NOMO-1 (cell line): ENCODE measurements at regions not wholly inside any gene's neighbourhood (a gene's known extent, or its start where the extent isn't known, plus 50 kb on each side); places are given as distances from the start of the nearest gene placed in this dataset.

Experiments used
- DNase-seq, 2 experiments: peaks; one replicate each; lab custom pipeline; 2025; ENCODE audit not compliant: unreplicated experiment in 2 of 2; lab: John Stamatoyannopoulos, UW

DNA sequence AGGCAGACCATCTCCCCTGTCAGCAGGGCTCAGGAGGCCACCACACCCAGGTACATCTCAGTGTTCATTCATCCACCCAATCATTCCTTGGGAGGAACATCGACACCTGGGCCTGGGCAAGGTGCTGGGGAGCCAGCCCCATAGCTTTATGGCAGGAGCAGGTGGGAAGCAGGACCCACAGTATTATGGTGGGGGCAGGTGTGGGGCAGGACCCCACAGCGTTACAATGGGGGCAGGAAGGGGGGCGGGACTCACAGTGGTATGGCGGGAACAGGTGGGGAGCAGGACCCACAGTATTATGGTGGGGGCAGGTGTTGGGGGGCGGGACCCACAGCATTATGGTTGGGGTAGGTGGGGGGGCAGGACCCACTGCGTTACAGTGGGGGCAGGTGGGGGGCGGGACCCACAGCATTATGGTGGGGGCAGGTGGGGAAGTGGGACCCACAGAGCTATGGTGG, 128.9 kb upstream of the HS6ST1 start:
- no peak for DNase-seq

GRCh38 chr2:128448331-128449225, 129.9 kb upstream of the HS6ST1 start:
- no peak for DNase-seq

DNA sequence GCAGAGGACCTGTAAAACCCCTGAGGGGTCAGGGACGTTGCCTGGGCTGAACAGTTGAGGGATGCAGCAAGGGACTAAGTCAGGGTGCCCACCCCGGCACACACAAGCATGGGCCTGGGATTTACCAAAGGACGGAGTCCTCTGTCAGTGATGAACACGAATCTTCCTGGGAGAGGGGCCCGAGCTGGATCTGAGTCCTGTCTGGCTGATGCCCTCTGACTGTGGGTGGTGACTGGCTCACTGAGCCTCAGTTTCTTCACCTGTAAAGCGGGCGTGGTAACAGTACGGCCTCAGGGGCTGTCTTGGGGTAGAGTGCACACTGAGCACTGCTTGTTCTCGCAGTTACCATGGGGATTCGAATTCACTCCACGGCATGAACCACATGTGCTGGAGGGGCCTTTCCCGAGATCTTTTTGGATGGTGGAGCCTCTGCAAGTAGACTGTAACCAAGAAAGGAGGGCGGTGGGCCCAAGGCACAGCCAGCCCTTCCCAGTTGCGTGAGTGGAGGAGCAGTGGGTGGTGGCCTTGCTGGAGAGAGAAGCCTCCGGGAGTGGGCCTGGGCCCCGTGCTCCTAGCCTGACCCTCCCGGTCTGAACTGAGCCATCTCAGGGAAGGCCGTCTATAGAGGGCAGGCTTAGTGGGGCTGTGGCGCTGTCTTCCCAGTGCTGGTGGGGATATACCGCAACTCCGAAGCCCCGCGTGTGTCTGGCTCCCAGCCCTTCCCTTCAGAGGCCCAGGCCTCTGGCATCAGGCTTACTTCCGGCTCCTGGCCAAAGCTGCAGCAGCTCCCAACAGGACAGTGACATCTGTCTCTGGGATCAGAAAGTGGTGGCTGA, 130.8 kb upstream of the HS6ST1 start:
- no peak for DNase-seq

DNA sequence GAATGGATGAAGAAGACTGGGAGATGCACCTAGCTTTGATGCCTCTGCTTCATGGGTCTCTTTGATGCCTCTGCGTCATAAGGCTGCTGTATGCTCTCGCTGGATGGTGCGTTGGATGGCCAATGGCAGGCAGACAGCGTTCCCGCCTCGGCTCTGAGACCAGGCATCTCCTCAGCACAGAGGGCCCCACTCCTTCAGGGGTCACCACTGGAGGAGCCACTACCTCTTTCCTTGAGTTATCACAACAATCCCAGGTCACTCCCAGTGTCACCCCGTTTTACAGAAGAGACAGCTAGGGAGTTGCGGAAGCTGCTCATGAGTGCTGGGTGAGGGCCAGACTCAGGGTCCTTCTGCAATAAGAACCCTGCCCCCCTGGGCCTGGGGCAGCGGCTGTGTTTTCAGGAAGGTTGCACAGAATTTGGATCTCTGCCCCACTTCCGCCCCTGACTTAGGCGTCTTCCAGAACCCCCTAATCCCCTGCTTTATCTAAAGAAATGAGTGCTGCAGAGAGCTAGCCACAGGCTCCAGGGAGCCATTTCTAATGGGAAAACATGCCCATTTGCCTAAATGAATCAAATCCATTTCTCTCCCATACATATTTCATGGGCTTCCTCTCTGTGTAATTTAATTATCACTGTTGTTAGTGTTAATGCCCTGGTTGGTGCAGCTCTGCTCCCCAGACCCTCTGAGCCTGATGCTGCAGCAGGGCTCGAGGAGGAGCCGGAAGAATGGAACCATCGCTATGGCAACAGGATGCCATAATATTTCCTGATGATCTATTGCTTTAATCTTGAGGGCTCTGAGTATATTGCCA, 131.8 kb upstream of the HS6ST1 start:
- DNase-seq = no peak

GRCh38 chr2:128451084-128452023, 132.7 kb upstream of the HS6ST1 start:
- no peak for DNase-seq

DNA sequence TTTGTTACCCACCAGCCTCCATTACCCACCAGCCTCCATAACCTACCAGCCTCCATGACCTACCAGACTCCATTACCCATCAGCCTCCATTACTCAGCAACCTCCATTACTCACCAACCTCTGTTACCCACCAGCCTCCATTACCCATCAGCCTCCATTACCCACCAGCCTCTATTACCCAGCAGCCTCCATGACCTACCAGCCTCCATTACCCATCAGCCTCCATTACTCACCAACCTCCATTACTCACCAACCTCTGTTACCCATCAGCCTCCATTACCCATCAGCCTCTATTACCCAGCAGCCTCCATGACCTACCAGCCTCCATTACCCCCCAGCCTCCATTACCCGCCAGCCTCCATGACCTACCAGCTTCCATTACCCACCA, 133.3 kb upstream of the HS6ST1 start:
- DNase-seq = no peak

DNA sequence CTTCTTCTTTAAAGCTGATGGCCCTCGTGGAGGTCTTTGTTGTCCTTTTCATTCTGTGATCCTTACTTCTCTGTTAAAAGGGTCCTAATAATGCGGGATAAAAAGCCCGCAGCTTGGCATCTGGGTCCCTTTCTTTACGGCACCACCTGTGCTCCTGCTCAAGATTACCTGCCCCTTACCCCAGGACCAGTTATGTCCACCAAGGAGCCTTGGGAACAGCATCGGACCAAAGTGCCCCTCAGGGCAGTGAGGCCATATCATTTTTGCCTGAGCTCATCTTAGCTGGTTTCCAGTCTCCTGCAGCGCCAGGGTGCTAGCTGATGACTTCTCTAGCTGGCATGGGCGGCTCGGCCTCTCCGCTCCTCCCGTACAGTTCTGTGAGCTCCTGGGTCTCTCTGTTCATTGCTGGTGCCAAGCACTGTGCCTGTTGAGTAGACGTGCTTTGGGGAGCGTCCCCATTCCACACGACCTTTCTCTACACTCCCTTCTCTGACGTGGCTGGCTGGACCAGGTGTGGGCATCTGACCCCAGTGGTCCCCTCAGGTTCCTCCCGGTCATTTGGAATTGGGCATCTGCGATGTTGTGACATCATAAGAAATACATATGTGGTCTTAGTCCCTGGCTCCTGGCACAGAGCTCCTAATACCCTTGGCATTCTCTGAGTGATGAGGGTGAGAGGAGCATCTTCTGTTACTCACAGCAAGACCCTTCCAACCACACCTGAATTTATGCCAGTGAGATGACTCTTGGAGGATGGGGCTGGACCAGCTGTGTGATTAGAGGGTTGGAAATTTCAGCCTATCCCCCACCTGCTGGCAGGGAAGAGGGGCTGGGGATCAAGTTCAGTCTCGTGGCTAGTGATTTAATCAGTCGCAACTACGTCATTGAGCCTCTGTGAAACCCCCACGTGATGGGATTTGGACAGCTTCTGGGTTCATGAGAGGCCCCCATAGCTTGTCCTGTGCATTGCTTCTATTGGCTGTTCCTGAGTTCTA, 134.2 kb upstream of the HS6ST1 start:
- no peak for DNase-seq

DNA sequence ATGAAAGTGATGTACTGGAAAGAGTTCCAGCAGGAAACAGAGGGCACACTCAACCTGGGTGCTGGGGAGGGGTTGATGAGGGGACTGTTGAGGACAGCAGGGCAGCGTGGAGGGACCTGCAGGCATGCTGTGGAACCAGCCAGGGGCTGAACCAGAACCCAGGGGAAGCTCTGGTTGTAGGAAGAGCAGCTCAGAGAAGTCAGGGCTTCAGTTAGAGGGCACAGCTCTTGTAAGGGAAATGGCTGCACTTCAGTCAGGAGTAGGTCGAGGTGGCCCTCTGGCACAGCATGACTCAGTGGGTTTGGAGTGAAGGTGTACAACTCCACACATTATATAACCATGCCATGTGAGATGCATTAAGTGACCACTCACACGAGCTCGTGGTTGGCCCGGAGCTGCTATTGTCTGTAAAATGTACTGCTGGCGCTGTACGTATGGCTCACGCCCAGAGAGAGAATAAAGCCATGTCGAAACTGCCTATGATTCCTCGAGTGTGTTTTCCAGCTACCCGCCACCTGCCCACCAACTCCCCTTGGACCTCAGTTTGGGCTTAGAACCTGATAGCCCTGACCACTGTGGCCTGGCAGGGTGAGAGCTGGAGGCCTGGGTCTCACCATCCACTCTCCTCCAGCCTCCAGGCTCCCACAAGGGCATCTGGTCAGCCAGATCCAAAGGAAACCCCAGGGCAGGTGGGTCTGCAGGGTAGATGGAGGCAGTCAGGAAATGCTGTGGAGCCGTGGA, 136.5 kb upstream of the HS6ST1 start:
- no peak for DNase-seq

DNA sequence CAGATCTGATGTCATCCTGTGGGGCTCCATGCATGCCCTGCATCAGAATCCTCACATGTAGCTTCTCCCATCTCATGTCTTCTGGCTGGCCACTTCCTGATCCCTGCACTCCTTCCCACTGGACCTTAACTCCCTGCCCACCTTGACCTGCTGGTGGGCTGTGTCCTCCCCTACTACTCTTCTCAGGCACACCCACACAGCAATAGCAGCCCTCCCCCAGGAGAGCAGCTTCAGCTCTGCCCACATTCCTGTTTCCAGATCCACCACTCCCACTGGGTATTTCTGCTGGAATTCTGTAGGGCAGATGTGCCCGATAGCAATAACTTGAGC, 137.0 kb upstream of the HS6ST1 start:
- DNase-seq = no peak

- no peak for DNase-seq
Measured at GRCh38 chr2:128456281-128456680, 137.6 kb upstream of the HS6ST1 start.

GRCh38 chr2:128457006-128457604, 138.4 kb upstream of the HS6ST1 start:
- DNase-seq = no peak

DNA sequence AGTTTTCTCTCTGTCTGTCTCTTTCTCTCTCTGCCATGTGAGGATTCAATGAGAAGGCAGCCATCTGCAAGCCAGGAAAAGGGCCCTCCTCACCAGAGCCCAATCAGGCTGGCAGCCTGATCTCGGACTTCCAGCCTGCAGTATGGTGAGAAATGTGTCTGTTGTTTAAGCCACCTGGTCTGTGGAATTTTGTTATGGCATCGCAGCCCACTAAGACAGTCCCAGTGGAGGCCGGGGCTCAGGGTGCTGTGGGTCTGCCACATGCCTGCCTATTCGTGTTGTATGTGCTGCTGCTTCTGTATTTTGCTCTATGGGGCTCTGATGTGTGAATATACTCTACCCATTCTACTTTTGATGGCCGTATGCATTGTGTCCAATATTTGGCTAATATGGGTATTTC, 139.0 kb upstream of the HS6ST1 start:
- no peak for DNase-seq

DNA sequence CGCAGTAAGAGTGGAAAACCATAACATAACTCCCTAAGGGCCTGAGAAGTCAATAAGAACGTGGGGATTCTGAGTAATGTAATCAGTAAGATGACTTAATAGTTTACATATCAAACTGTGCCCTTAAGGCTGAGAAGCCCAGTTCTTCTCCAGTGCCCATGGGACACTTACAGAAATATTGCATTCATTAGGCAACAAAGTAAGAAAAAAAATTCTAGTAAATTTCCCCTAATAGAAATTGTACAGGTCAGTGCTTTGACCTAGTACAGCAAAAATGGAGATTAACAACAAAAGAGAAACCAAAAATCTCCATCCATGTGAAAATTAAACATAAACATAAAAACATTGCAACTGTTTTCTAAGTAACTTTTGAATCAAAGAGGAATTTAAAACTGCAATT, 139.8 kb upstream of the HS6ST1 start:
- peak in 1 of 2 experiments; percentile 55 for DNase-seq

GRCh38 chr2:128464456-128464855, 145.8 kb upstream of the HS6ST1 start:
- no peak for DNase-seq

GRCh38 chr2:128465246-128466170, 146.8 kb upstream of the HS6ST1 start:
- no peak for DNase-seq

GRCh38 chr2:128466376-128466775, 147.7 kb upstream of the HS6ST1 start:
- DNase-seq = no peak

GRCh38 chr2:128466776-128467175, 148.1 kb upstream of the HS6ST1 start:
- DNase-seq = no peak
